ENCODE measurements at regions not wholly inside any gene's neighbourhood (a gene's known extent, or its start where the extent isn't known, plus 50 kb on each side); places are given as distances from the start of the nearest gene placed in this dataset.

GRCh38 chr7:51450541-51450940, 133.9 kb upstream of the COBL start:
- no peak overlapping the region for H3K4me3 ChIP-seq
- intact Hi-C loops (cut with DNase I; ENCODE audit: low total_unique reads): no loop called here

GRCh38 chr7:51446785-51447184, 130.2 kb upstream of the COBL start:
- intact Hi-C loops (cut with DNase I; ENCODE audit: low total_unique reads): no loop called here
- H3K27me3 ChIP-seq: no peaks in the 10 kb centered on the region
- H3K4me3 ChIP-seq: no peak overlapping the region
- H3K27ac ChIP-seq: no peak overlapping the region
- H3K4me1 ChIP-seq: no peaks in the 10 kb centered on the region
- no peaks in the 10 kb centered on the region for H3K36me3 ChIP-seq
- TF ChIP-seq POLR2AphosphoS5 (IDR thresholded peaks at IDR 0.05): no peak
- no peak for TF ChIP-seq POLR2A (IDR thresholded peaks at IDR 0.05)
- no peak for TF ChIP-seq CTCF (IDR thresholded peaks at IDR 0.05)
- H3K9me3 ChIP-seq: peaks cover 0 to 6% of the 10 kb centered on the region in 2 donors
- DNase-seq (ENCODE audit: low spot score in 2 of 2): no peak

More at GRCh38 chr7:51450541-51450940, 133.9 kb upstream of the COBL start:
- Histone ChIP-seq H3K9me3 (no peaks in the 10 kb centered on the region), H3K36me3 (no peaks in the 10 kb centered on the region), H3K27me3 (no peaks in the 10 kb centered on the region), H3K4me1 (no peaks in the 10 kb centered on the region), H3K27ac (no peak overlapping the region)
- no peak for DNase-seq (ENCODE audit: low spot score in 2 of 2)
- no peak for TF ChIP-seq CTCF (IDR thresholded peaks at IDR 0.05)

- no peaks in the 10 kb centered on the region for H3K4me1 ChIP-seq
- intact Hi-C loops (cut with DNase I; ENCODE audit: low total_unique reads): no loop called here
- no peak overlapping the region for H3K4me3 ChIP-seq
- no peaks in the 10 kb centered on the region for H3K36me3 ChIP-seq
- H3K27me3 ChIP-seq: no peaks in the 10 kb centered on the region
- no peak for DNase-seq (ENCODE audit: low spot score in 2 of 2)
- no peak for TF ChIP-seq CTCF (IDR thresholded peaks at IDR 0.05)
- no peak for TF ChIP-seq POLR2A (IDR thresholded peaks at IDR 0.05)
- no peak for TF ChIP-seq POLR2AphosphoS5 (IDR thresholded peaks at IDR 0.05)
- peaks cover 0 to 6% of the 10 kb centered on the region in 2 donors for H3K9me3 ChIP-seq
- no peak overlapping the region for H3K27ac ChIP-seq
Observed at GRCh38 chr7:51446356-51446755, 129.7 kb upstream of the COBL start.

- Histone ChIP-seq H3K27ac (no peak overlapping the region), H3K27me3 (no peaks in the 10 kb centered on the region), H3K4me1 (no peaks in the 10 kb centered on the region), H3K9me3 (peaks cover 0 to 6% of the 10 kb centered on the region in 2 donors), H3K4me3 (no peak overlapping the region), H3K36me3 (no peaks in the 10 kb centered on the region)
- DNase-seq (ENCODE audit: low spot score in 2 of 2): no peak
- intact Hi-C loops (cut with DNase I; ENCODE audit: low total_unique reads): no loop called here
- TF ChIP-seq POLR2AphosphoS5 (IDR thresholded peaks at IDR 0.05) (no peak), POLR2A (IDR thresholded peaks at IDR 0.05) (no peak), CTCF (IDR thresholded peaks at IDR 0.05) (no peak)
Observed at GRCh38 chr7:51444936-51445335, 128.3 kb upstream of the COBL start.

- no peak overlapping the region for H3K27ac ChIP-seq
- H3K9me3 ChIP-seq: no peaks in the 10 kb centered on the region
- peak overlapping the region in 1 of 3 donors; percentile 22 for H3K4me3 ChIP-seq
- no peak for TF ChIP-seq POLR2A (IDR thresholded peaks at IDR 0.05)
- peak in 2 of 3 donors; percentile 60 to 66 for TF ChIP-seq CTCF (IDR thresholded peaks at IDR 0.05)
- no peaks in the 10 kb centered on the region for H3K4me1 ChIP-seq
- intact Hi-C loops (cut with DNase I; ENCODE audit: low total_unique reads): loop anchor here (5.0 kb wide), 1 partner anchor 152 kb away; no protein-coding TSS in a partner anchor
- H3K27me3 ChIP-seq: peaks cover 0 to 16% of the 10 kb centered on the region in 2 donors
- DNase-seq (ENCODE audit: low spot score in 2 of 2): no peak
- H3K36me3 ChIP-seq: no peaks in the 10 kb centered on the region
Observed at GRCh38 chr7:51430480-51431086, 114.0 kb upstream of the COBL start.

All from breast epithelium (tissue), 4 donors.